GM23338 (cell line): ENCODE measurements at regions not wholly inside any gene's neighbourhood (a gene's known extent, or its start where the extent isn't known, plus 50 kb on each side); places are given as distances from the start of the nearest gene placed in this dataset.

Source experiments
- ATAC-seq: fragments of 200-7000 bp; cut with Tn5 transposase; 3 replicates; pipeline ENCODE4 v1.9.1; 2020
- DNase-seq: peaks from one replicate; pipeline ENCODE4 v3.0.0-alpha.2; 2015; ENCODE audit warnings: low spot score
- H2AFZ ChIP-seq: fragments of 200-600 bp; sonication (generic); 2 replicates; pipeline ENCODE4 v1.8.0; 2016; ENCODE audit warnings: antibody characterized with exemption, mild to moderate bottlenecking, moderate library complexity
- H3F3A ChIP-seq: fragments of 200-600 bp; sonication (generic); replicated peaks from 2 replicates; pipeline ENCODE4 v1.8.0; 2017; ENCODE audit warnings: antibody characterized with exemption, mixed run types, low read depth
- H3K27ac ChIP-seq: fragments of 200-600 bp; sonication (generic); 2 replicates; pipeline ENCODE4 v1.6.1; 2016; ENCODE audit warnings: low read depth
- H3K27me3 ChIP-seq: fragments of 200-600 bp; sonication (generic); 2 replicates; pipeline ENCODE4 v1.8.0; 2016; ENCODE audit warnings: mild to moderate bottlenecking, mixed run types, moderate library complexity; ENCODE audit not compliant: insufficient read depth
- H3K36me3 ChIP-seq: fragments of 200-600 bp; sonication (generic); 2 replicates; pipeline ENCODE4 v1.8.0; 2016; ENCODE audit warnings: mild to moderate bottlenecking; ENCODE audit not compliant: insufficient read depth
- H3K4me1 ChIP-seq: fragments of 200-600 bp; sonication (generic); 2 replicates; pipeline ENCODE4 v1.8.0; 2016; ENCODE audit warnings: mild to moderate bottlenecking, moderate library complexity; ENCODE audit not compliant: insufficient read depth
- H3K4me2 ChIP-seq: fragments of 200-600 bp; sonication (generic); 2 replicates; pipeline ENCODE4 v1.7.1; 2017; ENCODE audit warnings: mixed run types
- H3K4me3 ChIP-seq: fragments of 200-600 bp; sonication (generic); 2 replicates; pipeline ENCODE4 v1.6.1; 2016; ENCODE audit warnings: mixed run types
- H3K79me2 ChIP-seq: fragments of 200-600 bp; sonication (generic); replicated peaks from 2 replicates; pipeline ENCODE4 v1.8.0; 2017; ENCODE audit warnings: mild to moderate bottlenecking; ENCODE audit not compliant: insufficient read depth
- H3K9me2 ChIP-seq: fragments of 200-600 bp; sonication (generic); 2 replicates; pipeline ENCODE4 v1.8.0; 2017; ENCODE audit not compliant: insufficient read depth
- H4K20me1 ChIP-seq: fragments of 200-600 bp; sonication (generic); replicated peaks from 2 replicates; pipeline ENCODE4 v1.8.0; 2017; ENCODE audit warnings: mild to moderate bottlenecking; ENCODE audit not compliant: insufficient read depth
- H3K27ac Mint-ChIP-seq: 2 replicates; pipeline ENCODE4 v1.8.0; 2020; ENCODE audit warnings: inconsistent platforms, mild to moderate bottlenecking, moderate library complexity, mixed read lengths
- H3K27me3 Mint-ChIP-seq: 3 replicates; pipeline ENCODE4 v1.8.0; 2022; ENCODE audit warnings: low read depth, mild to moderate bottlenecking, moderate library complexity, mixed read lengths, inconsistent platforms; ENCODE audit not compliant: insufficient read depth, poor library complexity
- H3K36me3 Mint-ChIP-seq: 3 replicates; pipeline ENCODE4 v1.8.0; 2021; ENCODE audit warnings: low read depth, mild to moderate bottlenecking, inconsistent platforms, moderate library complexity, mixed read lengths
- H3K4me1 Mint-ChIP-seq: 3 replicates; pipeline ENCODE4 v1.8.0; 2020; ENCODE audit warnings: mild to moderate bottlenecking, inconsistent platforms, mixed read lengths
- H3K4me3 Mint-ChIP-seq: 3 replicates; pipeline ENCODE4 v1.8.0; 2021; ENCODE audit warnings: moderate library complexity, mild to moderate bottlenecking, inconsistent platforms, mixed read lengths
- H3K9me3 Mint-ChIP-seq: 3 replicates; pipeline ENCODE4 v1.8.0; 2020; ENCODE audit warnings: moderate library complexity, mild to moderate bottlenecking, inconsistent platforms, mixed read lengths
- CREB1 ChIP-seq: fragments of 250-450 bp; sonication (Bioruptor Pico); IDR thresholded peaks from 2 replicates; pipeline ENCODE4 v1.5.0; 2020; ENCODE audit warnings: low read depth, mild to moderate bottlenecking, moderate library complexity
- EZH2 ChIP-seq: fragments of 200-600 bp; sonication (generic); IDR thresholded peaks from one replicate; pipeline ENCODE4 v1.8.0; 2017; ENCODE audit warnings: antibody characterized with exemption, mild to moderate bottlenecking, low read depth; ENCODE audit not compliant: unreplicated experiment
- EZH2phosphoT487 ChIP-seq: fragments of 200-600 bp; sonication (generic); IDR thresholded peaks from one replicate; pipeline ENCODE4 v1.8.1; 2018; ENCODE audit warnings: antibody characterized with exemption; ENCODE audit not compliant: unreplicated experiment
- JUNB ChIP-seq: IDR thresholded peaks from one replicate; pipeline ENCODE4 v1.6.1; 2016; ENCODE audit warnings: antibody characterized with exemption; ENCODE audit not compliant: unreplicated experiment
- NANOG ChIP-seq: IDR thresholded peaks from 2 replicates; pipeline ENCODE4 v1.6.1; 2016; ENCODE audit warnings: antibody characterized with exemption, borderline replicate concordance
- POLR2AphosphoS5 ChIP-seq: IDR thresholded peaks from 2 replicates; pipeline ENCODE4 v1.6.1; 2016; ENCODE audit warnings: antibody characterized with exemption, low read depth
- STAT1 ChIP-seq: IDR thresholded peaks from one replicate; pipeline ENCODE4 v1.6.1; 2016; ENCODE audit warnings: antibody characterized with exemption; ENCODE audit not compliant: unreplicated experiment
- ZNF114 ChIP-seq: fragments of 250-450 bp; sonication (Bioruptor Pico); IDR thresholded peaks from 2 replicates; pipeline ENCODE4 v1.5.0; 2020; ENCODE audit warnings: mild to moderate bottlenecking, moderate library complexity
- ZNF331 ChIP-seq: fragments of 250-450 bp; sonication (Bioruptor Pico); IDR thresholded peaks from 2 replicates; pipeline ENCODE4 v1.5.0; 2020; ENCODE audit warnings: low read depth, mild to moderate bottlenecking, moderate library complexity
- TF ChIP-seq, protein P1 (sequence below): fragments of 250-450 bp; sonication (Bioruptor Pico); IDR thresholded peaks from 2 replicates; pipeline ENCODE4 v1.5.0; 2020; ENCODE audit warnings: mild to moderate bottlenecking, moderate library complexity
- TF ChIP-seq, protein P2 (sequence below): IDR thresholded peaks from 2 replicates; pipeline ENCODE4 v1.6.1; 2016; ENCODE audit warnings: antibody characterized with exemption
- TF ChIP-seq, protein P3 (sequence below): IDR thresholded peaks from one replicate; pipeline ENCODE4 v1.6.1; 2018; ENCODE audit warnings: antibody characterized with exemption; ENCODE audit not compliant: unreplicated experiment
- TF ChIP-seq, protein P4 (sequence below), 2 experiments: fragments of 200-600 bp in 1 of 2; sonication (generic) in 1 of 2; conservative IDR thresholded peaks; 2 replicates each; pipeline versions ENCODE4 v1.5.1 to v1.6.1; 2016 to 2017; ENCODE audit warnings: antibody characterized with exemption in 2 of 2, low read depth in 2 of 2, mild to moderate bottlenecking in 2 of 2, moderate library complexity in 1 of 2

DNA sequence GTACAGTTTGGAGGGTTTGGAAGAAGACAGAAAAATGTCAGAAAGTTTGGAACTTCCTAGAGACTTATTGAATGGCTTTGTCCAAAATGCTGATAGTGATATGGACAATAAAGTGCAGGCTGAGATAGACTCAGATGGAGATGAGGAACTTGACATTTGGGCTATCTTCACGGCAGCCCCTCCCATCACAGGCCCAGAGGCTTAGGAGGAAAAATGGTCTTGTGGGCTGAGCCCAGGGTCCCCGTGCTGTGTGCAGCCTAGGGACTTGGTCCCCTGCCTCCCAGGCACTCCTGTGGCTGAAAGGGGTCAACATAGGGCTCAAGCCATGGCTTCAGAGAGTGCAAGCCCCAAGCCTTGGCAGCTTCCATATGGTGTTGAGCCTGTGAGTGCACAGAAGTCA lies 79.0 kb downstream of the CMAS start:
- DNase-seq (no peak), ATAC-seq (no peak)
- H3K4me3 ChIP-seq, result no peak overlapping the region
- TF ChIP-seq ZNF114 (CRISPR knock-in tag) (no peak), CREB1 (no peak), POLR2AphosphoS5 (no peak), EZH2 (no peak), ZNF331 (CRISPR knock-in tag) (no peak), EZH2phosphoT487 (no peak), JUNB (no peak), NANOG (no peak), STAT1 (no peak)
- TF ChIP-seq, protein P1, sequence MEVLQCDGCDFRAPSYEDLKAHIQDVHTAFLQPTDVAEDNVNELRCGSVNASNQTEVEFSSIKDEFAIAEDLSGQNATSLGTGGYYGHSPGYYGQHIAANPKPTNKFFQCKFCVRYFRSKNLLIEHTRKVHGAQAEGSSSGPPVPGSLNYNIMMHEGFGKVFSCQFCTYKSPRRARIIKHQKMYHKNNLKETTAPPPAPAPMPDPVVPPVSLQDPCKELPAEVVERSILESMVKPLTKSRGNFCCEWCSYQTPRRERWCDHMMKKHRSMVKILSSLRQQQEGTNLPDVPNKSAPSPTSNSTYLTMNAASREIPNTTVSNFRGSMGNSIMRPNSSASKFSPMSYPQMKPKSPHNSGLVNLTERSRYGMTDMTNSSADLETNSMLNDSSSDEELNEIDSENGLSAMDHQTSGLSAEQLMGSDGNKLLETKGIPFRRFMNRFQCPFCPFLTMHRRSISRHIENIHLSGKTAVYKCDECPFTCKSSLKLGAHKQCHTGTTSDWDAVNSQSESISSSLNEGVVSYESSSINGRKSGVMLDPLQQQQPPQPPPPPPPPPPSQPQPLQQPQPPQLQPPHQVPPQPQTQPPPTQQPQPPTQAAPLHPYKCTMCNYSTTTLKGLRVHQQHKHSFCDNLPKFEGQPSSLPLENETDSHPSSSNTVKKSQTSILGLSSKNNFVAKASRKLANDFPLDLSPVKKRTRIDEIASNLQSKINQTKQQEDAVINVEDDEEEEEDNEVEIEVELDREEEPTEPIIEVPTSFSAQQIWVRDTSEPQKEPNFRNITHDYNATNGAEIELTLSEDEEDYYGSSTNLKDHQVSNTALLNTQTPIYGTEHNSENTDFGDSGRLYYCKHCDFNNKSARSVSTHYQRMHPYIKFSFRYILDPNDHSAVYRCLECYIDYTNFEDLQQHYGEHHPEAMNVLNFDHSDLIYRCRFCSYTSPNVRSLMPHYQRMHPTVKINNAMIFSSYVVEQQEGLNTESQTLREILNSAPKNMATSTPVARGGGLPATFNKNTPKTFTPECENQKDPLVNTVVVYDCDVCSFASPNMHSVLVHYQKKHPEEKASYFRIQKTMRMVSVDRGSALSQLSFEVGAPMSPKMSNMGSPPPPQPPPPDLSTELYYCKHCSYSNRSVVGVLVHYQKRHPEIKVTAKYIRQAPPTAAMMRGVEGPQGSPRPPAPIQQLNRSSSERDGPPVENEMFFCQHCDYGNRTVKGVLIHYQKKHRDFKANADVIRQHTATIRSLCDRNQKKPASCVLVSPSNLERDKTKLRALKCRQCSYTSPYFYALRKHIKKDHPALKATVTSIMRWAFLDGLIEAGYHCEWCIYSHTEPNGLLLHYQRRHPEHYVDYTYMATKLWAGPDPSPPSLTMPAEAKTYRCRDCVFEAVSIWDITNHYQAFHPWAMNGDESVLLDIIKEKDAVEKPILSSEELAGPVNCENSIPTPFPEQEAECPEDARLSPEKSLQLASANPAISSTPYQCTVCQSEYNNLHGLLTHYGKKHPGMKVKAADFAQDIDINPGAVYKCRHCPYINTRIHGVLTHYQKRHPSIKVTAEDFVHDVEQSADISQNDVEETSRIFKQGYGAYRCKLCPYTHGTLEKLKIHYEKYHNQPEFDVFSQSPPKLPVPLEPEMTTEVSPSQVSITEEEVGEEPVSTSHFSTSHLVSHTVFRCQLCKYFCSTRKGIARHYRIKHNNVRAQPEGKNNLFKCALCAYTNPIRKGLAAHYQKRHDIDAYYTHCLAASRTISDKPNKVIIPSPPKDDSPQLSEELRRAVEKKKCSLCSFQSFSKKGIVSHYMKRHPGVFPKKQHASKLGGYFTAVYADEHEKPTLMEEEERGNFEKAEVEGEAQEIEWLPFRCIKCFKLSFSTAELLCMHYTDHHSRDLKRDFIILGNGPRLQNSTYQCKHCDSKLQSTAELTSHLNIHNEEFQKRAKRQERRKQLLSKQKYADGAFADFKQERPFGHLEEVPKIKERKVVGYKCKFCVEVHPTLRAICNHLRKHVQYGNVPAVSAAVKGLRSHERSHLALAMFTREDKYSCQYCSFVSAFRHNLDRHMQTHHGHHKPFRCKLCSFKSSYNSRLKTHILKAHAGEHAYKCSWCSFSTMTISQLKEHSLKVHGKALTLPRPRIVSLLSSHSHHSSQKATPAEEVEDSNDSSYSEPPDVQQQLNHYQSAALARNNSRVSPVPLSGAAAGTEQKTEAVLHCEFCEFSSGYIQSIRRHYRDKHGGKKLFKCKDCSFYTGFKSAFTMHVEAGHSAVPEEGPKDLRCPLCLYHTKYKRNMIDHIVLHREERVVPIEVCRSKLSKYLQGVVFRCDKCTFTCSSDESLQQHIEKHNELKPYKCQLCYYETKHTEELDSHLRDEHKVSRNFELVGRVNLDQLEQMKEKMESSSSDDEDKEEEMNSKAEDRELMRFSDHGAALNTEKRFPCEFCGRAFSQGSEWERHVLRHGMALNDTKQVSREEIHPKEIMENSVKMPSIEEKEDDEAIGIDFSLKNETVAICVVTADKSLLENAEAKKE (CRISPR knock-in tag), result no peak
- TF ChIP-seq, protein P2, sequence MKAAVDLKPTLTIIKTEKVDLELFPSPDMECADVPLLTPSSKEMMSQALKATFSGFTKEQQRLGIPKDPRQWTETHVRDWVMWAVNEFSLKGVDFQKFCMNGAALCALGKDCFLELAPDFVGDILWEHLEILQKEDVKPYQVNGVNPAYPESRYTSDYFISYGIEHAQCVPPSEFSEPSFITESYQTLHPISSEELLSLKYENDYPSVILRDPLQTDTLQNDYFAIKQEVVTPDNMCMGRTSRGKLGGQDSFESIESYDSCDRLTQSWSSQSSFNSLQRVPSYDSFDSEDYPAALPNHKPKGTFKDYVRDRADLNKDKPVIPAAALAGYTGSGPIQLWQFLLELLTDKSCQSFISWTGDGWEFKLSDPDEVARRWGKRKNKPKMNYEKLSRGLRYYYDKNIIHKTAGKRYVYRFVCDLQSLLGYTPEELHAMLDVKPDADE, result no peak
- TF ChIP-seq, protein P3, sequence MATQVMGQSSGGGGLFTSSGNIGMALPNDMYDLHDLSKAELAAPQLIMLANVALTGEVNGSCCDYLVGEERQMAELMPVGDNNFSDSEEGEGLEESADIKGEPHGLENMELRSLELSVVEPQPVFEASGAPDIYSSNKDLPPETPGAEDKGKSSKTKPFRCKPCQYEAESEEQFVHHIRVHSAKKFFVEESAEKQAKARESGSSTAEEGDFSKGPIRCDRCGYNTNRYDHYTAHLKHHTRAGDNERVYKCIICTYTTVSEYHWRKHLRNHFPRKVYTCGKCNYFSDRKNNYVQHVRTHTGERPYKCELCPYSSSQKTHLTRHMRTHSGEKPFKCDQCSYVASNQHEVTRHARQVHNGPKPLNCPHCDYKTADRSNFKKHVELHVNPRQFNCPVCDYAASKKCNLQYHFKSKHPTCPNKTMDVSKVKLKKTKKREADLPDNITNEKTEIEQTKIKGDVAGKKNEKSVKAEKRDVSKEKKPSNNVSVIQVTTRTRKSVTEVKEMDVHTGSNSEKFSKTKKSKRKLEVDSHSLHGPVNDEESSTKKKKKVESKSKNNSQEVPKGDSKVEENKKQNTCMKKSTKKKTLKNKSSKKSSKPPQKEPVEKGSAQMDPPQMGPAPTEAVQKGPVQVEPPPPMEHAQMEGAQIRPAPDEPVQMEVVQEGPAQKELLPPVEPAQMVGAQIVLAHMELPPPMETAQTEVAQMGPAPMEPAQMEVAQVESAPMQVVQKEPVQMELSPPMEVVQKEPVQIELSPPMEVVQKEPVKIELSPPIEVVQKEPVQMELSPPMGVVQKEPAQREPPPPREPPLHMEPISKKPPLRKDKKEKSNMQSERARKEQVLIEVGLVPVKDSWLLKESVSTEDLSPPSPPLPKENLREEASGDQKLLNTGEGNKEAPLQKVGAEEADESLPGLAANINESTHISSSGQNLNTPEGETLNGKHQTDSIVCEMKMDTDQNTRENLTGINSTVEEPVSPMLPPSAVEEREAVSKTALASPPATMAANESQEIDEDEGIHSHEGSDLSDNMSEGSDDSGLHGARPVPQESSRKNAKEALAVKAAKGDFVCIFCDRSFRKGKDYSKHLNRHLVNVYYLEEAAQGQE, result no peak
- TF ChIP-seq, protein P4, sequence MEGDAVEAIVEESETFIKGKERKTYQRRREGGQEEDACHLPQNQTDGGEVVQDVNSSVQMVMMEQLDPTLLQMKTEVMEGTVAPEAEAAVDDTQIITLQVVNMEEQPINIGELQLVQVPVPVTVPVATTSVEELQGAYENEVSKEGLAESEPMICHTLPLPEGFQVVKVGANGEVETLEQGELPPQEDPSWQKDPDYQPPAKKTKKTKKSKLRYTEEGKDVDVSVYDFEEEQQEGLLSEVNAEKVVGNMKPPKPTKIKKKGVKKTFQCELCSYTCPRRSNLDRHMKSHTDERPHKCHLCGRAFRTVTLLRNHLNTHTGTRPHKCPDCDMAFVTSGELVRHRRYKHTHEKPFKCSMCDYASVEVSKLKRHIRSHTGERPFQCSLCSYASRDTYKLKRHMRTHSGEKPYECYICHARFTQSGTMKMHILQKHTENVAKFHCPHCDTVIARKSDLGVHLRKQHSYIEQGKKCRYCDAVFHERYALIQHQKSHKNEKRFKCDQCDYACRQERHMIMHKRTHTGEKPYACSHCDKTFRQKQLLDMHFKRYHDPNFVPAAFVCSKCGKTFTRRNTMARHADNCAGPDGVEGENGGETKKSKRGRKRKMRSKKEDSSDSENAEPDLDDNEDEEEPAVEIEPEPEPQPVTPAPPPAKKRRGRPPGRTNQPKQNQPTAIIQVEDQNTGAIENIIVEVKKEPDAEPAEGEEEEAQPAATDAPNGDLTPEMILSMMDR (conservative IDR thresholded peaks at IDR 0.05; ENCODE audit: low read depth in 2 of 2), result no peak
- no peaks in the 10 kb centered on the region for H3F3A ChIP-seq
- no peaks in the 10 kb centered on the region for H3K36me3 ChIP-seq
- H3K9me2 ChIP-seq, result no peaks in the 10 kb centered on the region
- no peaks in the 10 kb centered on the region for H3K27me3 ChIP-seq
- H3K27ac ChIP-seq, result no peak overlapping the region
- no peaks in the 10 kb centered on the region for H3K4me1 ChIP-seq
- Mint-ChIP-seq H3K9me3 (peaks cover 27% of the 10 kb centered on the region), H3K27ac (no peak overlapping the region), H3K36me3 (peaks cover 20% of the 10 kb centered on the region; the same call in 2 of the 3 replicates), H3K4me1 (no peaks in the 10 kb centered on the region), H3K4me3 (no peak overlapping the region), H3K27me3 (no peaks in the 10 kb centered on the region)
- H4K20me1 ChIP-seq, result no peaks in the 10 kb centered on the region
- H3K4me2 ChIP-seq, result no peak overlapping the region
- H3K79me2 ChIP-seq, result no peaks in the 10 kb centered on the region
- H2AFZ ChIP-seq, result no peak overlapping the region
